H9 (cell line): ENCODE measurements at regions not wholly inside any gene's neighbourhood (a gene's known extent, or its start where the extent isn't known, plus 50 kb on each side); places are given as distances from the start of the nearest gene placed in this dataset.

Experiments
- DNase-seq: peaks from one replicate; pipeline ENCODE4 v3.0.0-alpha.2; 2017
- H2AFZ ChIP-seq: one replicate; pipeline ENCODE4 v1.6.1; 2013; ENCODE audit warnings: mild to moderate bottlenecking, low read length, control low read depth, moderate library complexity
- H2AK5ac ChIP-seq: 2 replicates; pipeline ENCODE4 v1.6.1; 2013; ENCODE audit warnings: low read length, control low read depth, mixed read lengths; ENCODE audit not compliant: insufficient read length
- H2BK120ac ChIP-seq: one replicate; pipeline ENCODE4 v1.6.1; 2013; ENCODE audit warnings: low read depth, mild to moderate bottlenecking, low read length, control low read depth, inconsistent platforms; ENCODE audit not compliant: poor library complexity, severe bottlenecking
- H2BK12ac ChIP-seq: 2 replicates; pipeline ENCODE4 v1.6.1; 2013; ENCODE audit warnings: low read length, control low read depth, mixed read lengths, low read depth; ENCODE audit not compliant: insufficient read length
- H2BK15ac ChIP-seq: 2 replicates; pipeline ENCODE4 v1.6.1; 2013; ENCODE audit warnings: low read depth, low read length, control low read depth
- H2BK20ac ChIP-seq: one replicate; pipeline ENCODE4 v1.6.1; 2013; ENCODE audit warnings: low read depth, mild to moderate bottlenecking, low read length, control low read depth, inconsistent platforms; ENCODE audit not compliant: poor library complexity, severe bottlenecking
- H2BK5ac ChIP-seq: 2 replicates; pipeline ENCODE4 v1.6.1; 2013; ENCODE audit warnings: low read length, control low read depth, mixed read lengths; ENCODE audit not compliant: insufficient read length
- H3K14ac ChIP-seq: 2 replicates; pipeline ENCODE4 v1.6.1; 2013; ENCODE audit warnings: low read length, control low read depth; ENCODE audit not compliant: insufficient read depth
- H3K18ac ChIP-seq: 2 replicates; pipeline ENCODE4 v1.6.1; 2013; ENCODE audit warnings: low read depth, mild to moderate bottlenecking, mixed read lengths, low read length, control low read depth; ENCODE audit not compliant: insufficient read length
- H3K23ac ChIP-seq: 2 replicates; pipeline ENCODE4 v1.6.1; 2013; ENCODE audit warnings: low read length, control low read depth, mixed read lengths, low read depth; ENCODE audit not compliant: insufficient read length
- H3K23me2 ChIP-seq: 2 replicates; pipeline ENCODE4 v1.6.1; 2013; ENCODE audit warnings: low read depth, mild to moderate bottlenecking, mixed read lengths, low read length, control low read depth; ENCODE audit not compliant: insufficient read length, poor library complexity, severe bottlenecking
- H3K27ac ChIP-seq: 2 replicates; pipeline ENCODE4 v1.5.1; 2013; ENCODE audit warnings: low read length, control low read depth, mixed read lengths, low read depth; ENCODE audit not compliant: insufficient read length
- H3K27me3 ChIP-seq: 2 replicates; pipeline ENCODE4 v1.6.1; 2013; ENCODE audit warnings: low read length, control low read depth, inconsistent platforms; ENCODE audit not compliant: insufficient read depth
- H3K4ac ChIP-seq: 2 replicates; pipeline ENCODE4 v1.6.1; 2013; ENCODE audit warnings: low read depth, mild to moderate bottlenecking, control low read depth, inconsistent platforms, low read length, moderate library complexity
- H3K4me1 ChIP-seq: 2 replicates; pipeline ENCODE4 v1.6.1; 2013; ENCODE audit warnings: low read length, control low read depth, inconsistent platforms; ENCODE audit not compliant: insufficient read depth
- H3K4me2 ChIP-seq: 2 replicates; pipeline ENCODE4 v1.6.1; 2013; ENCODE audit warnings: low read length, control low read depth, mixed read lengths; ENCODE audit not compliant: insufficient read length, insufficient read depth
- H3K56ac ChIP-seq: 2 replicates; pipeline ENCODE4 v1.6.1; 2013; ENCODE audit warnings: low read depth, mild to moderate bottlenecking, mixed read lengths, low read length, control low read depth; ENCODE audit not compliant: insufficient read length
- H3K79me1 ChIP-seq: 2 replicates; pipeline ENCODE4 v1.6.1; 2013; ENCODE audit warnings: low read depth, mild to moderate bottlenecking, moderate library complexity, low read length, control low read depth, inconsistent platforms; ENCODE audit not compliant: insufficient read depth, poor library complexity, severe bottlenecking
- H3K79me2 ChIP-seq: 2 replicates; pipeline ENCODE4 v1.6.1; 2013; ENCODE audit warnings: low read length, control low read depth, inconsistent platforms; ENCODE audit not compliant: insufficient read depth
- H3K9ac ChIP-seq: 2 replicates; pipeline ENCODE4 v1.6.1; 2013; ENCODE audit warnings: low read length, control low read depth, mixed read lengths; ENCODE audit not compliant: insufficient read length; ENCODE audit errors: extremely low read depth
- H3K9me3 ChIP-seq: one replicate; pipeline ENCODE4 v1.6.1; 2013; ENCODE audit warnings: low read depth, low read length, inconsistent platforms; ENCODE audit not compliant: control insufficient read depth
- H3T11ph ChIP-seq: one replicate; pipeline ENCODE4 v1.6.1; 2013; ENCODE audit warnings: mild to moderate bottlenecking, low read length, control low read depth, inconsistent platforms
- H4K20me1 ChIP-seq: one replicate; pipeline ENCODE4 v1.6.1; 2013; ENCODE audit not compliant: control insufficient read depth, insufficient read length, insufficient read depth
- H4K5ac ChIP-seq: 2 replicates; pipeline ENCODE4 v1.6.1; 2013; ENCODE audit warnings: low read depth, mild to moderate bottlenecking, mixed read lengths, low read length, control low read depth; ENCODE audit not compliant: insufficient read length
- H4K8ac ChIP-seq: replicated peaks from 2 replicates; pipeline ENCODE4 v1.6.1; 2013; ENCODE audit warnings: low read length, control low read depth, mixed read lengths, low read depth; ENCODE audit not compliant: insufficient read length
- H4K91ac ChIP-seq: 2 replicates; pipeline ENCODE4 v1.6.1; 2013; ENCODE audit warnings: low read depth, mild to moderate bottlenecking, moderate library complexity, mixed read lengths, low read length, control low read depth; ENCODE audit not compliant: insufficient read length
- H3K27ac Mint-ChIP-seq, 3 experiments: 2 replicates in 2 of 3; 3 replicates in 1 of 3; pipeline ENCODE4 v1.8.0; 2020 to 2021; ENCODE audit warnings: mixed read lengths in 3 of 3, mild to moderate bottlenecking in 1 of 3, moderate library complexity in 1 of 3
- H3K27me3 Mint-ChIP-seq: 2 replicates; pipeline ENCODE4 v1.8.0; 2021; ENCODE audit warnings: low read depth, mild to moderate bottlenecking, moderate library complexity, mixed read lengths
- H3K36me3 Mint-ChIP-seq, 3 experiments: 2 replicates in 2 of 3; 3 replicates in 1 of 3; pipeline ENCODE4 v1.8.0; 2020 to 2021; ENCODE audit warnings: low read depth in 3 of 3, mixed read lengths in 3 of 3; ENCODE audit not compliant: insufficient read depth in 1 of 3
- H3K4me1 Mint-ChIP-seq, 2 experiments: 2 replicates each; pipeline ENCODE4 v1.8.0; 2020; ENCODE audit warnings: mixed read lengths in 2 of 2
- H3K4me3 Mint-ChIP-seq, 2 experiments: 2 replicates in 1 of 2; 3 replicates in 1 of 2; pipeline ENCODE4 v1.8.0; 2020 to 2021; ENCODE audit warnings: mild to moderate bottlenecking in 2 of 2, mixed read lengths in 2 of 2, moderate library complexity in 1 of 2
- H3K9me3 Mint-ChIP-seq, 2 experiments: 2 replicates in 1 of 2; 3 replicates in 1 of 2; pipeline ENCODE4 v1.8.0; 2020; ENCODE audit warnings: mild to moderate bottlenecking in 2 of 2, mixed read lengths in 2 of 2, moderate library complexity in 1 of 2
- WGBS: extraction: QIAGEN DNeasy Blood & Tissue Kit; methylation state at CpG from one replicate; pipeline ENCODE4 v1.1.7; 2013; ENCODE audit warnings: missing lambda C conversion rate, low lambda C conversion rate, mixed read lengths; ENCODE audit not compliant: insufficient read length; ENCODE audit errors: extremely low coverage; 5-methylcytosine and 5-hydroxymethylcytosine counted together
- TF ChIP-seq, protein P1 (sequence below): fragments of 200-600 bp; sonication (generic); conservative IDR thresholded peaks from 3 replicates; pipeline ENCODE4 v1.8.0; 2021; ENCODE audit warnings: antibody characterized with exemption, mild to moderate bottlenecking

DNA sequence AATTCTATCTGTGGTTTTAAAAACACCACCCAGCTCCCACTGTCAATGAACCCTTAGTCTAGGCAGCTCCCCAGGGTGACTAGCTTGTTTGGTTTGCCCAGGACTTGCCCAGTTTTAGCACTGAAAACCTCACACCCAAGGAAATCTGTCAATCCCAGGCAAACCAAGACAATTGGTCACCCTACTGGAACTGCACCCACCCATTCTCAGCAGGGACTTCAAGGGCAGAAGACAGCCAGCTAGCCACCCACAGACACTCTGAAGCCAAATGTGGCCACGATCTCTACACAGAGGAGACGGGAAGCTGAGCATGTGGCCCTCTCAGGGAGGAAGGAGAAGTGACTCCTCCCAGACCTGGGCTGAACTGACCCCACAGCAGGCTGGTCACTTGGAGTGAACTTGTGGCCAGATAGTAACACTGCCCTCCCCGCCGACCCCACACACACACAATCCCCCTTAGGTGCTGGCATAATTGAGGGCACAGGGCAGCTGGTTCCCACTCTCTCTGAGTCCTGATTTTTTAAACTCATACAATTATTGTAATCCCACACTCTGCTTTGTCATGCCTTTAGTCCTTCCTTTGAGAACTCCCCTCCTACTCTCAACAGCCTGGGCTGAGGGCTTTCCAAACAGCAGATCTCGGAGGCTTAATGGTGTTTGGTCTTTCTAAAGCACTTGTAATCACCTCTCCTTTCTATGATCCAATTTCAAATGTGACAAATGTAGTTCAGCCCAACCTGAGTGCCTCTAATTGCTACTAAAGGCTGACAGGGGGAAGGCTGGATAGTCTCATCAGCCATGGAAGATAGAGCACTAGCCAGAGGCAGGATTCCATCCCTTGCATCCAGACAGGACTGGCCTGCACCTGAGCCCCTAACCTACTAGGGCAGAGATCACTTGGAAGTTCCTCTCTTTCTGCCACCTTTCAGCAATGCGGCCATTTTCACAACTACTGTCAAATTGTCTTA is 74.7 kb upstream of the DRD2 start:
- no peaks in the 10 kb centered on the region for H3K79me1 ChIP-seq
- no peaks in the 10 kb centered on the region for H3K9me3 Mint-ChIP-seq
- no peak overlapping the region for H3K56ac ChIP-seq
- WGBS: no CpG with 5 or more reads among the region's 6 CpGs
- no peak overlapping the region; the same call in 1 of the 2 replicates for H3K14ac ChIP-seq
- no peak overlapping the region for H3K4me3 Mint-ChIP-seq
- H3K23ac ChIP-seq: no peak overlapping the region
- H4K5ac ChIP-seq: no peak overlapping the region
- no peak overlapping the region for H3K18ac ChIP-seq
- no peak overlapping the region for H2AFZ ChIP-seq
- H4K8ac ChIP-seq: no peak overlapping the region
- H3K36me3 Mint-ChIP-seq: no peaks in the 10 kb centered on the region
- no peak overlapping the region for H3K4me2 ChIP-seq
- no peak overlapping the region for H2BK120ac ChIP-seq
- no peak for DNase-seq
- no peak overlapping the region for H2BK12ac ChIP-seq
- no peak overlapping the region for H2BK20ac ChIP-seq
- no peak overlapping the region for H3K4ac ChIP-seq
- no peak overlapping the region for H2BK5ac ChIP-seq
- no peak overlapping the region; a peak in 1 of 7 replicates for H3K27ac Mint-ChIP-seq
- H2AK5ac ChIP-seq: no peak overlapping the region
- H4K91ac ChIP-seq: no peak overlapping the region
- H4K20me1 ChIP-seq: no peaks in the 10 kb centered on the region
- H2BK15ac ChIP-seq: no peak overlapping the region
- H3K27me3 Mint-ChIP-seq: peaks cover 16% of the 10 kb centered on the region
- no peaks in the 10 kb centered on the region for H3K23me2 ChIP-seq
- no peaks in the 10 kb centered on the region for H3K27me3 ChIP-seq
- 0 out of 2 replicates have a peak, but pooled peaks cover 3% of the 10 kb centered on the region for H3K4me1 ChIP-seq
- no peaks in the 10 kb centered on the region for H3K9me3 ChIP-seq
- H3K27ac ChIP-seq: no peak overlapping the region
- no peaks in the 10 kb centered on the region for H3K79me2 ChIP-seq
- peaks cover 30 to 33% of the 10 kb centered on the region in 2 experiments for H3K4me1 Mint-ChIP-seq
- no peak overlapping the region for H3K9ac ChIP-seq
- no peak overlapping the region for H3T11ph ChIP-seq
- TF ChIP-seq, protein P1, sequence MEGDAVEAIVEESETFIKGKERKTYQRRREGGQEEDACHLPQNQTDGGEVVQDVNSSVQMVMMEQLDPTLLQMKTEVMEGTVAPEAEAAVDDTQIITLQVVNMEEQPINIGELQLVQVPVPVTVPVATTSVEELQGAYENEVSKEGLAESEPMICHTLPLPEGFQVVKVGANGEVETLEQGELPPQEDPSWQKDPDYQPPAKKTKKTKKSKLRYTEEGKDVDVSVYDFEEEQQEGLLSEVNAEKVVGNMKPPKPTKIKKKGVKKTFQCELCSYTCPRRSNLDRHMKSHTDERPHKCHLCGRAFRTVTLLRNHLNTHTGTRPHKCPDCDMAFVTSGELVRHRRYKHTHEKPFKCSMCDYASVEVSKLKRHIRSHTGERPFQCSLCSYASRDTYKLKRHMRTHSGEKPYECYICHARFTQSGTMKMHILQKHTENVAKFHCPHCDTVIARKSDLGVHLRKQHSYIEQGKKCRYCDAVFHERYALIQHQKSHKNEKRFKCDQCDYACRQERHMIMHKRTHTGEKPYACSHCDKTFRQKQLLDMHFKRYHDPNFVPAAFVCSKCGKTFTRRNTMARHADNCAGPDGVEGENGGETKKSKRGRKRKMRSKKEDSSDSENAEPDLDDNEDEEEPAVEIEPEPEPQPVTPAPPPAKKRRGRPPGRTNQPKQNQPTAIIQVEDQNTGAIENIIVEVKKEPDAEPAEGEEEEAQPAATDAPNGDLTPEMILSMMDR: no peak
